IMR-90 (cell line): ENCODE measurements at regions not wholly inside any gene's neighbourhood (a gene's known extent, or its start where the extent isn't known, plus 50 kb on each side); places are given as distances from the start of the nearest gene placed in this dataset.

Experiments used
- ATAC-seq: fragments of 200-7000 bp; cut with Tn5 transposase; 2 replicates; pipeline ENCODE4 v1.9.1; 2020; ENCODE audit warnings: low read depth, mild to moderate bottlenecking, moderate library complexity
- BruUV-seq: library from RNA; stranded (reverse); fragments of 400-500 nt; replicated peaks from 2 replicates; lab custom pipeline; 2021; lab: Mats Ljungman, UMichigan
- CTCF ChIA-PET: fragments of 300-600 bp; formaldehyde crosslinking; extraction: SDS; loops from one replicate; lab custom pipeline; 2021; ENCODE audit warnings: antibody characterized with exemption; lab: Yijun Ruan, JAX
- POLR2A ChIA-PET: fragments of 300-600 bp; sonication (Branson Sonifier 250); formaldehyde crosslinking; loops from one replicate; lab custom pipeline; 2022; ENCODE audit warnings: antibody characterized with exemption; ENCODE audit not compliant: unreplicated experiment; lab: Charles Lee
- DNase-seq: peaks from one replicate; pipeline ENCODE4 v3.0.0; 2013
- H2AFZ ChIP-seq: replicated peaks from 2 replicates; pipeline ENCODE3; 2013; ENCODE audit warnings: low read length, mild to moderate bottlenecking; ENCODE audit not compliant: poor library complexity
- H2AK5ac ChIP-seq: 2 replicates; pipeline ENCODE4 v1.6.1; 2013; ENCODE audit warnings: low read depth, low read length, inconsistent platforms
- H2AK9ac ChIP-seq: replicated peaks from 2 replicates; pipeline ENCODE3; 2013; ENCODE audit warnings: mild to moderate bottlenecking, low read depth, low read length, moderate library complexity; ENCODE audit not compliant: poor library complexity
- H2BK120ac ChIP-seq: 2 replicates; pipeline ENCODE4 v1.6.1; 2013; ENCODE audit warnings: low read depth, low read length, inconsistent platforms
- H2BK15ac ChIP-seq: 3 replicates; pipeline ENCODE4 v1.6.1; 2013; ENCODE audit warnings: low read depth, low read length, inconsistent platforms
- H2BK20ac ChIP-seq: 2 replicates; pipeline ENCODE4 v1.6.1; 2013; ENCODE audit warnings: low read depth, mild to moderate bottlenecking, inconsistent platforms, low read length, moderate library complexity
- H2BK5ac ChIP-seq: 2 replicates; pipeline ENCODE4 v1.6.1; 2013; ENCODE audit warnings: mild to moderate bottlenecking, low read depth, low read length, inconsistent platforms; ENCODE audit not compliant: poor library complexity, severe bottlenecking
- H3K14ac ChIP-seq: replicated peaks from 2 replicates; pipeline ENCODE4 v1.6.1; 2013; ENCODE audit warnings: low read depth, low read length, inconsistent platforms
- H3K18ac ChIP-seq: 2 replicates; pipeline ENCODE4 v1.6.1; 2013; ENCODE audit warnings: low read depth, low read length, control low read depth
- H3K23ac ChIP-seq: 2 replicates; pipeline ENCODE4 v1.6.1; 2013; ENCODE audit warnings: low read depth, low read length, inconsistent platforms
- H3K27ac ChIP-seq: 2 replicates; pipeline ENCODE4 v1.5.1; 2013; ENCODE audit warnings: mild to moderate bottlenecking, control low read depth, low read length; ENCODE audit not compliant: insufficient read depth
- H3K27me3 ChIP-seq: 2 replicates; pipeline ENCODE4 v1.6.1; 2013; ENCODE audit warnings: low read length; ENCODE audit not compliant: control insufficient read depth, insufficient read depth
- H3K36me3 ChIP-seq: 2 replicates; pipeline ENCODE4 v1.6.1; 2013; ENCODE audit warnings: low read length, mixed read lengths; ENCODE audit not compliant: control insufficient read depth, insufficient read depth
- H3K4ac ChIP-seq: 2 replicates; pipeline ENCODE4 v1.6.1; 2013; ENCODE audit warnings: low read depth, low read length, inconsistent platforms
- H3K4me1 ChIP-seq: 2 replicates; pipeline ENCODE4 v1.6.1; 2013; ENCODE audit warnings: low read length, mixed read lengths; ENCODE audit not compliant: control insufficient read depth, insufficient read depth
- H3K4me2 ChIP-seq: 2 replicates; pipeline ENCODE4 v1.6.1; 2013; ENCODE audit warnings: low read depth, mild to moderate bottlenecking, control low read depth, low read length, moderate library complexity
- H3K4me3 ChIP-seq: 2 replicates; pipeline ENCODE4 v1.5.1; 2013; ENCODE audit warnings: low read depth, mild to moderate bottlenecking, control low read depth, low read length, moderate library complexity; ENCODE audit not compliant: insufficient read depth
- H3K56ac ChIP-seq: 2 replicates; pipeline ENCODE4 v1.6.1; 2013; ENCODE audit warnings: low read length, inconsistent platforms; ENCODE audit not compliant: insufficient read depth; ENCODE audit errors: extremely low read depth
- H3K79me1 ChIP-seq, 2 experiments: 2 replicates each; pipeline ENCODE4 v1.6.1; 2013; ENCODE audit warnings: low read length in 2 of 2, inconsistent platforms in 1 of 2, low read depth in 1 of 2
- H3K9ac ChIP-seq: 2 replicates; pipeline ENCODE4 v1.6.1; 2013; ENCODE audit warnings: low read depth, low read length, control low read depth
- H3K9me1 ChIP-seq: 2 replicates; pipeline ENCODE4 v1.6.1; 2013; ENCODE audit warnings: low read length, inconsistent platforms; ENCODE audit not compliant: insufficient read depth
- H3K9me3 ChIP-seq: 2 replicates; pipeline ENCODE4 v1.6.1; 2013; ENCODE audit warnings: low read length; ENCODE audit not compliant: control insufficient read depth, insufficient read depth
- H4K20me1 ChIP-seq: 2 replicates; pipeline ENCODE4 v1.6.1; 2013; ENCODE audit warnings: low read length, inconsistent platforms; ENCODE audit not compliant: insufficient read depth
- H4K5ac ChIP-seq: 2 replicates; pipeline ENCODE4 v1.6.1; 2013; ENCODE audit warnings: mild to moderate bottlenecking, low read depth, low read length, control low read depth
- H4K8ac ChIP-seq, 2 experiments: 2 replicates each; pipeline ENCODE4 v1.6.1; 2013; ENCODE audit warnings: low read depth in 2 of 2, low read length in 2 of 2, control low read depth in 1 of 2, inconsistent platforms in 1 of 2
- H4K91ac ChIP-seq: 2 replicates; pipeline ENCODE4 v1.6.1; 2013; ENCODE audit warnings: low read depth, low read length, inconsistent platforms; ENCODE audit not compliant: insufficient read depth
- BHLHE40 ChIP-seq: fragments of 150-350 bp; IDR thresholded peaks from 2 replicates; pipeline ENCODE4 v1.6.1; 2016; ENCODE audit warnings: mild to moderate bottlenecking, low read depth, low read length
- CEBPB ChIP-seq: IDR thresholded peaks from 2 replicates; pipeline ENCODE4 v1.6.1; 2012; ENCODE audit warnings: low read depth, low read length, improper control_type of control experiment
- CHD1 ChIP-seq: IDR thresholded peaks from 2 replicates; pipeline ENCODE4 v1.6.1; 2012; ENCODE audit warnings: low read depth, low read length, improper control_type of control experiment
- FOS ChIP-seq: fragments of 150-350 bp; IDR thresholded peaks from 2 replicates; pipeline ENCODE4 v1.6.1; 2016; ENCODE audit warnings: low read depth, low read length
- MAFK ChIP-seq: IDR thresholded peaks from 2 replicates; pipeline ENCODE4 v1.6.1; 2012; ENCODE audit warnings: low read depth, low read length, improper control_type of control experiment
- MAZ ChIP-seq: IDR thresholded peaks from 2 replicates; pipeline ENCODE4 v1.6.1; 2012; ENCODE audit warnings: low read depth, mild to moderate bottlenecking, low read length, improper control_type of control experiment, moderate library complexity, borderline replicate concordance
- MXI1 ChIP-seq: IDR thresholded peaks from 2 replicates; pipeline ENCODE4 v1.6.1; 2012; ENCODE audit warnings: low read depth, mild to moderate bottlenecking, low read length, moderate library complexity, borderline replicate concordance
- NFE2L2 ChIP-seq: fragments of 150-350 bp; IDR thresholded peaks from 2 replicates; pipeline ENCODE4 v1.6.1; 2016; ENCODE audit warnings: low read depth, mild to moderate bottlenecking, low read length
- POLR2A ChIP-seq: IDR thresholded peaks from 2 replicates; pipeline ENCODE4 v1.6.1; 2012; ENCODE audit warnings: mild to moderate bottlenecking, low read depth, low read length
- RAD21 ChIP-seq: IDR thresholded peaks from 2 replicates; pipeline ENCODE4 v1.6.1; 2012; ENCODE audit warnings: low read length, improper control_type of control experiment
- RFX5 ChIP-seq: IDR thresholded peaks from 2 replicates; pipeline ENCODE4 v1.8.0; 2012; ENCODE audit warnings: low read depth, mild to moderate bottlenecking, low read length, moderate library complexity
- SMC3 ChIP-seq: fragments of 150-350 bp; IDR thresholded peaks from 2 replicates; pipeline ENCODE4 v1.6.1; 2016; ENCODE audit warnings: low read depth, mild to moderate bottlenecking, antibody characterized with exemption, low read length, moderate library complexity
- WGBS, 2 experiments: methylation state at CpG; one replicate each; pipeline versions ENCODE4 v1.1.5 to v1.1.7; 2013; ENCODE audit warnings: missing lambda C conversion rate in 2 of 2; ENCODE audit not compliant: insufficient read length in 1 of 2; ENCODE audit errors: extremely low coverage in 2 of 2; 5-methylcytosine and 5-hydroxymethylcytosine counted together
- dilution Hi-C: fragments of 300-500 bp; cut with HindIII; formaldehyde crosslinking; loops from one replicate; pipeline ENCODE4 v1.14.3; 2018; ENCODE audit warnings: low sequenced_read_pairs; ENCODE audit not compliant: unreplicated experiment
- in situ Hi-C: fragments of 300-500 bp; cut with MboI; formaldehyde crosslinking; loops from 3 replicates; pipeline ENCODE4 v1.14.3; 2019; ENCODE audit warnings: low sequenced_read_pairs, inconsistent platforms, mixed read lengths
- intact Hi-C: fragments of 100-400 bp; cut with micrococcal nuclease; formaldehyde crosslinking; loops from 2 replicates; pipeline ENCODE4 v1.10.0; 2022
- TF ChIP-seq, protein P1 (sequence below): fragments of 150-350 bp; IDR thresholded peaks from 2 replicates; pipeline ENCODE4 v1.6.1; 2017; ENCODE audit warnings: mild to moderate bottlenecking, antibody characterized with exemption, low read length, low read depth
- TF ChIP-seq, protein P2 (sequence below): fragments of 150-350 bp; IDR thresholded peaks from 2 replicates; pipeline ENCODE4 v1.6.1; 2016; ENCODE audit warnings: low read depth, mild to moderate bottlenecking, low read length, moderate library complexity, borderline replicate concordance

DNA sequence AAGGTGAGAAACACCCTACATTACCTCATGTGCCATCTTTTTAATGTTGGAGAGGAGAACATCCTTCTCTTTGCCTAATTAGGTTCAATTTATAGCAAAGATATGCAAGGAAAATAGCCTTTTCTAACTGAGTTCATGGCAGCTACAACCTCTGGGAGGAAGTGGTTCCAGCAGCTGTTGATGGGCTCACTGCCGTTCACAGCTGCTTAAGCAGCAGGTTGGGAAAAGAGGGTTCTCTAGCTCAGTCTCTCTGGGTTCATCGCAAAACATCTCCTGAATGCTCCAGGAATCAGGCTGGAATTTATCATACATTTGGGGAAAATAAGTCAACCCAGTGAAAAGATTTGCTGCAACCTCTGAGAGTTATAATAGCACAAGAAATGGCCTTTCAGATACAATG is 115.1 kb downstream of the UNC5CL start:
- ATAC-seq (no peak), DNase-seq (no peak)
- no peak overlapping the region for H3K18ac ChIP-seq
- CTCF ChIA-PET: interaction anchor here (0.8 to 1.2 kb wide), 2 partner anchors 12 to 13 kb away, joined by 3 read pairs; no protein-coding TSS in a partner anchor
- in situ Hi-C loops (no loop called here), dilution Hi-C loops (no loop called here), intact Hi-C loops (no loop called here)
- no peak overlapping the region for H2AK9ac ChIP-seq
- H3K9me3 ChIP-seq: no peaks in the 10 kb centered on the region
- H3K4me1 ChIP-seq: no peaks in the 10 kb centered on the region; the same call in 1 of the 2 replicates
- H3K56ac ChIP-seq: no peak overlapping the region
- no peaks in the 10 kb centered on the region for H3K79me1 ChIP-seq
- peaks cover 38% of the 10 kb centered on the region for H3K27me3 ChIP-seq
- no peak overlapping the region for H4K91ac ChIP-seq
- no peak overlapping the region for H2BK20ac ChIP-seq
- no peaks in the 10 kb centered on the region; the same call in 1 of the 2 replicates for H3K9me1 ChIP-seq
- BruUV-seq: no TSS peak
- no peak overlapping the region for H2BK5ac ChIP-seq
- no peak overlapping the region for H4K5ac ChIP-seq
- 60% methylated on average over 1 of the region's 2 CpGs; no CpG with 5 or more reads in 1 of the 2 experiments for WGBS, 2 experiments
- no peak overlapping the region for H4K8ac ChIP-seq
- no peak overlapping the region for H2AFZ ChIP-seq
- H3K4me3 ChIP-seq: no peak overlapping the region
- H2BK15ac ChIP-seq: no peak overlapping the region
- H4K20me1 ChIP-seq: no peaks in the 10 kb centered on the region
- no peak overlapping the region for H3K4me2 ChIP-seq
- H3K27ac ChIP-seq: no peak overlapping the region
- no peak overlapping the region for H3K23ac ChIP-seq
- no peak overlapping the region for H3K14ac ChIP-seq
- no peak overlapping the region for H2AK5ac ChIP-seq
- H3K9ac ChIP-seq: no peak overlapping the region
- POLR2A ChIA-PET: no interaction called here
- H2BK120ac ChIP-seq: no peak overlapping the region
- no peak for TF ChIP-seq MAZ
- TF ChIP-seq FOS: no peak
- TF ChIP-seq, protein P1, sequence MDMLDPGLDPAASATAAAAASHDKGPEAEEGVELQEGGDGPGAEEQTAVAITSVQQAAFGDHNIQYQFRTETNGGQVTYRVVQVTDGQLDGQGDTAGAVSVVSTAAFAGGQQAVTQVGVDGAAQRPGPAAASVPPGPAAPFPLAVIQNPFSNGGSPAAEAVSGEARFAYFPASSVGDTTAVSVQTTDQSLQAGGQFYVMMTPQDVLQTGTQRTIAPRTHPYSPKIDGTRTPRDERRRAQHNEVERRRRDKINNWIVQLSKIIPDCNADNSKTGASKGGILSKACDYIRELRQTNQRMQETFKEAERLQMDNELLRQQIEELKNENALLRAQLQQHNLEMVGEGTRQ: no peak
- TF ChIP-seq RFX5: no peak
- no peak for TF ChIP-seq MAFK
- TF ChIP-seq SMC3: no peak
- TF ChIP-seq BHLHE40: no peak
- no peak for TF ChIP-seq MXI1
- no peak for TF ChIP-seq CHD1
- TF ChIP-seq, protein P2, sequence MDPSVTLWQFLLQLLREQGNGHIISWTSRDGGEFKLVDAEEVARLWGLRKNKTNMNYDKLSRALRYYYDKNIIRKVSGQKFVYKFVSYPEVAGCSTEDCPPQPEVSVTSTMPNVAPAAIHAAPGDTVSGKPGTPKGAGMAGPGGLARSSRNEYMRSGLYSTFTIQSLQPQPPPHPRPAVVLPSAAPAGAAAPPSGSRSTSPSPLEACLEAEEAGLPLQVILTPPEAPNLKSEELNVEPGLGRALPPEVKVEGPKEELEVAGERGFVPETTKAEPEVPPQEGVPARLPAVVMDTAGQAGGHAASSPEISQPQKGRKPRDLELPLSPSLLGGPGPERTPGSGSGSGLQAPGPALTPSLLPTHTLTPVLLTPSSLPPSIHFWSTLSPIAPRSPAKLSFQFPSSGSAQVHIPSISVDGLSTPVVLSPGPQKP: no peak
- TF ChIP-seq CEBPB: no peak
- TF ChIP-seq POLR2A: no peak
- TF ChIP-seq NFE2L2: no peak
- no peak for TF ChIP-seq RAD21
- no peak overlapping the region for H3K4ac ChIP-seq
- H3K36me3 ChIP-seq: no peaks in the 10 kb centered on the region
